CD4-positive, alpha-beta T cell treated with Interleukin-15 for 1 hour (primary cell): ENCODE measurements at regions not wholly inside any gene's neighbourhood (a gene's known extent, or its start where the extent isn't known, plus 50 kb on each side); places are given as distances from the start of the nearest gene placed in this dataset.
"Not testable (repeated sequence)": the region's sequence is repeated elsewhere in the genome, so short reads cannot be mapped to it uniquely, and the experiment has no call there.

Source experiments
- DNase-seq: peaks from one replicate; pipeline ENCODE4 v3.0.0-alpha.2; 2020

GRCh38 chr22:11360632-11361031 lies 4167.4 kb upstream of the OR11H1 start:
- DNase-seq, result no peak

GRCh38 chr22:11361496-11361895 lies 4166.5 kb upstream of the OR11H1 start:
- not testable (repeated sequence) for DNase-seq

- not testable (repeated sequence) for DNase-seq
Measured at GRCh38 chr22:11369612-11370307, 4158.2 kb upstream of the OR11H1 start.

- DNase-seq, result not testable (repeated sequence)
Measured at GRCh38 chr22:11370311-11370710, 4157.7 kb upstream of the OR11H1 start.
